HEK293T (cell line): ENCODE measurements at regions not wholly inside any gene's neighbourhood (a gene's known extent, or its start where the extent isn't known, plus 50 kb on each side); places are given as distances from the start of the nearest gene placed in this dataset.

Experiments
- ARNT ChIP-seq: fragments of 450-650 bp; IDR thresholded peaks from 2 replicates; pipeline ENCODE4 v1.6.1; 2017; ENCODE audit warnings: mild to moderate bottlenecking
- BHLHE40 ChIP-seq: fragments of 450-650 bp; IDR thresholded peaks from 2 replicates; pipeline ENCODE4 v1.6.1; 2016; ENCODE audit warnings: mild to moderate bottlenecking, moderate library complexity, borderline replicate concordance
- FOXK2 ChIP-seq: fragments of 450-650 bp; IDR thresholded peaks from 2 replicates; pipeline ENCODE4 v1.6.1; 2016; ENCODE audit warnings: mild to moderate bottlenecking
- NFRKB ChIP-seq: fragments of 450-650 bp; IDR thresholded peaks from 2 replicates; pipeline ENCODE4 v1.6.1; 2016; ENCODE audit warnings: mild to moderate bottlenecking, moderate library complexity

GRCh38 chr14:39566795-39567194 is 134.6 kb upstream of the FBXO33 start:
- TF ChIP-seq FOXK2 (no peak), BHLHE40 (no peak), NFRKB (no peak), ARNT (no peak)
